ENCODE measurements at regions not wholly inside any gene's neighbourhood (a gene's known extent, or its start where the extent isn't known, plus 50 kb on each side); places are given as distances from the start of the nearest gene placed in this dataset.
A peak's percentile ranks its signal among the peaks of the same experiment; 100 is the strongest.
"Not testable (repeated sequence)": the region's sequence is repeated elsewhere in the genome, so short reads cannot be mapped to it uniquely, and the experiment has no call there.

- no peak for DNase-seq
Measured at GRCh38 chr6:155795173-155795796, 339.6 kb upstream of the NOX3 start.

GRCh38 chr6:155791891-155792290 lies 336.3 kb upstream of the NOX3 start:
- DNase-seq, result no peak

GRCh38 chr6:155791186-155791585 lies 335.5 kb upstream of the NOX3 start:
- DNase-seq, result no peak

- no peak for DNase-seq
Measured at GRCh38 chr6:155787168-155787567, 331.5 kb upstream of the NOX3 start.

GRCh38 chr6:155786528-155786927 lies 330.9 kb upstream of the NOX3 start:
- no peak for DNase-seq

- DNase-seq, result no peak
Measured at GRCh38 chr6:155782739-155783459, 327.3 kb upstream of the NOX3 start.

- peak; percentile 37 for DNase-seq
Measured at GRCh38 chr6:155782320-155782731, 326.7 kb upstream of the NOX3 start.

GRCh38 chr6:155779456-155779855 lies 323.8 kb upstream of the NOX3 start:
- no peak for DNase-seq

- DNase-seq, result no peak
Measured at GRCh38 chr6:155778336-155778735, 322.7 kb upstream of the NOX3 start.

GRCh38 chr6:155771822-155772221 lies 316.2 kb upstream of the NOX3 start:
- DNase-seq, result no peak

GRCh38 chr6:155770856-155771255 lies 315.2 kb upstream of the NOX3 start:
- DNase-seq, result no peak

GRCh38 chr6:155770313-155770712 lies 314.7 kb upstream of the NOX3 start:
- no peak for DNase-seq

GRCh38 chr6:155765275-155766194 lies 309.9 kb upstream of the NOX3 start:
- DNase-seq, result no peak

- no peak for DNase-seq
Measured at GRCh38 chr6:155762649-155763048, 307.0 kb upstream of the NOX3 start.

- DNase-seq, result no peak
Measured at GRCh38 chr6:155755452-155755851, 299.8 kb upstream of the NOX3 start.

GRCh38 chr6:155748778-155749177 lies 293.1 kb upstream of the NOX3 start:
- DNase-seq, result not testable (repeated sequence)

GRCh38 chr6:155747491-155747890 lies 291.9 kb upstream of the NOX3 start:
- DNase-seq, result no peak

- no peak for DNase-seq
Measured at GRCh38 chr6:155740781-155741399, 285.3 kb upstream of the NOX3 start.

- DNase-seq, result no peak
Measured at GRCh38 chr6:155738602-155739105, 283.0 kb upstream of the NOX3 start.

GRCh38 chr6:155717374-155717773 lies 261.7 kb upstream of the NOX3 start:
- DNase-seq, result peak; percentile 6

GRCh38 chr6:155710704-155711103 lies 255.1 kb upstream of the NOX3 start:
- DNase-seq, result no peak

- DNase-seq, result no peak
Measured at GRCh38 chr6:155709262-155709661, 253.6 kb upstream of the NOX3 start.

- no peak for DNase-seq
Measured at GRCh38 chr6:155708100-155708499, 252.5 kb upstream of the NOX3 start.

Measured in suppressor macrophage treated with lipopolysaccharide for 4 hours (primary cell).